NCI-H1105 (cell line): ENCODE measurements at regions not wholly inside any gene's neighbourhood (a gene's known extent, or its start where the extent isn't known, plus 50 kb on each side); places are given as distances from the start of the nearest gene placed in this dataset.

ENCODE experiments used
- DNase-seq: peaks from one replicate; lab custom pipeline; 2025; lab: John Stamatoyannopoulos, UW

GRCh38 chr2:158006961-158007719 lies 94.5 kb upstream of the UPP2 start:
- no peak for DNase-seq

DNA sequence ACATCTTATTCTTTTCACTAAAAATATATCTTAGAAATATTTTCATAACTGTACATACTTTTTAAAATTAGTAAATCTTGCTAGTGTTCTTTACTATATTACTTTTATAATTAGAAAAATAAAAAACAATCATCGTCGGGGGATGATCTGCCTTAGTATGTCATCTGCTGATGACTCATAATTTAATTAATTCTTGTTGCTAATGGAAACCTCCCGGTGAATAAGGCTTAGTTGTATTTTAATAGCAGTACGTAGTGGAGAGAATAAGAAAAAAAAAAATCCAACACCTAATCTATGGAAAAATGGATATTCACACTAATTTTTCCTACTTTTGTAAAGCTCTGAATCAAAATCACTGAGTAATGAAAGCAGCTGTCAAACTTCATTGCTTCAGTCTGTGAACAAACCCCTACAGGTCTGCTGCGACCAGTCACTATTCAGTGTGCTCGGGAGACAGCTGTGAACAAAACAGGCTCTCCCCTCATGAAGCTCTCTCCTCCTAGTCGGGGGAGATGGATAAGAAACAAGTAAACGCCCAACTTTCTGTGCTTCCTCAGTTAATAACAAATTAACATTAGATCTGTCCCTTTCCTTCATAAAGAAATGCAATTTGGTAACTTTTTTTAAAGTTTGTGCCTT lies 97.4 kb upstream of the UPP2 start:
- DNase-seq = no peak

DNA sequence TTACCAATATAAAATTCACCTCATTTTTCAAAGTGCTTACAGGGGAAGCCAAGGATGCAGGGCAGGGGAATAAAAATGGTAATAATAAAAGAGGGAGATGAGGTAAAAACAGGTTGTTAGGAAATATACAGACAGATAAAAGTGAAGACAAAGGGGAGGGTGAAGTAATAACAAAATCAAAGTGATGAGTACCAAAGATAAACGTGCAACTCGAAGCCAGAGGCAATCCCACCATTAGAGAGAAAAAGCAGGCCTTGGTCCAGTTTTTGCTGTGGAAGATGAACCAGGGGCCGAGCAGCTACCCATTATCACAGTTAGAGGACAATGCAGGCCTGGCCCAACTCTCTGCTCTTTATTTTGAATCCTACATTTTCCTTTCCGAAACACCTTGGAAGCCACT lies 99.6 kb upstream of the UPP2 start:
- no peak for DNase-seq

DNA sequence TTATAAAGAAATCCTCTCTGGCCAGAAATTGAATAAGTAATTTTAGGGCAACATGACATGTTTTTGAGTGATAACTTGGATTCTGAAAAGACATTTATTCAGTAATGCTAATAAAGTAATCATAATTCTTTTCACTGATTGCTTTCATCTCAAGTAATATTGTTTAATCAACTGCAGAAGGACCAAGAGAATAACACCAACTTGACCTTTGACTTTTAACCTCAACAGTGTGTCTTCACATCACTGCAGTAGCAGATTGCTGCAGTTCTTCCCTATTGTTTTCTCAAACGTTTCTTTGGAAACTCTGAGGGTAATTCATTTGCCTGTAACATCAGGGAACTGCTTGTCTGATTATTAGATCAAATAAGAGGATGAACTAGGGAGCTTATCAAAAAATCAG lies 104.9 kb upstream of the UPP2 start:
- DNase-seq = no peak

- no peak for DNase-seq
Measured at GRCh38 chr2:157995117-157995516, 106.6 kb upstream of the UPP2 start.

GRCh38 chr2:157991932-157992331 lies 109.7 kb upstream of the UPP2 start:
- no peak for DNase-seq

DNA sequence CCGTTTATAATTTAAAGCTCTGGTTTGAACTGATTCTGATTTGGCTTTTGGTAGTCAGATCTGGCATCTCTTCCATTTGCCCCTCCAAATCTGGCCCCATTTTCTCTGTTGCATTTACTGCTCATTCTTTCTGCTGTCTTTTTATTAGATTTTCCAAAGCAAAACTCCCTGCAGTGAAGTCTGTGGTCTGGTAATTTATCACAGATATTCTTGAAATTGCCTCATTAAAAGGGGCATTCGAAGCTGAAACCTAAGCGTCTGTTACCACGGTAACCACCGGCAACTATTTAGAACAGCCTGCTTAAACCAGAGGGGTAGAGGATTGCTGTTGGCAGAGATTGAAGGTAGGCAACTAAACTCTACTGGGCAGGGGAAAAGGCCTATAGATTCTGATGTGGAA lies 111.5 kb upstream of the UPP2 start:
- peak; percentile 6 for DNase-seq

- no peak for DNase-seq
Measured at GRCh38 chr2:157989227-157989626, 112.4 kb upstream of the UPP2 start.

GRCh38 chr2:157986761-157987160 lies 110.6 kb upstream of the ACVR1 start:
- no peak for DNase-seq

- DNase-seq = no peak
Measured at GRCh38 chr2:157984866-157985265, 108.7 kb upstream of the ACVR1 start.

DNA sequence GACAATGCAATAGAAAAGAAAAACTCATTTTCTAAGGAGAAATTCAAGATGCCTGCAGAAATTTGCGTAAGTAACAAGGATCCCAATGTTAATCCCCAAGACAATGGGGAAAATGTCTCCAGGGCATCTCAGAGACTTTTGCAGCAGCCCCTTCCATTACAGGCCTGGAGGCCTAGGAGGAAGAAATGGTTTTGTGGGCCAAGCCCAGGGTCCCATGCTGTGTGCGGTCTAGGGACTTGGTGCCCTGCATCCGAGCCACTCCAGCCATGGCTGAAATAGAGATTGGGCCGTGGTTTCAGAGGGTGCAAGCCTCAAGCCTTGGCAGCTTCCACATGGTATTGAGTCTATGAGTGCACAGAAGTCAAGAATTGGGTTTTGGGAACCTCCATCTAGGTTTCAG lies 103.9 kb upstream of the ACVR1 start:
- DNase-seq = no peak

DNA sequence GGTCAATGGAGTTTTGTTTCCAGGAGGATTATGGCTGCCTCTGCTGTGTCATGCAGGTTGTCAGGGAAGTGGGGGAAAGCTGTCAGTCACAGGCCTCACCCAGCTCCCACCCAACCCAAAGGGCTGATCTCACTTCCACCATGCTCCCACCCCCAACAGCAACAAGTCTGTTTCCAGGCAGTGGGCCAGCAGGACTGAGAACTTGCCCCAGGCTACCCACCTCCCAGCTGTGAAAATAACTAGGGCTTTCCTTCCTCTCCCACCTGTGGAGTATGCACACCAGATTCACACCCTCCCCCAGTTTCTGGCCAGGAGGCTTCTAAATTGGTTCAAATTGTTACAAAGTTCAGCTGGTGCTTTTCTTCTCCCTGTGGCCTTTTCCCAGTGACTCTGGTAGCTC lies 95.6 kb upstream of the ACVR1 start:
- DNase-seq = no peak

DNA sequence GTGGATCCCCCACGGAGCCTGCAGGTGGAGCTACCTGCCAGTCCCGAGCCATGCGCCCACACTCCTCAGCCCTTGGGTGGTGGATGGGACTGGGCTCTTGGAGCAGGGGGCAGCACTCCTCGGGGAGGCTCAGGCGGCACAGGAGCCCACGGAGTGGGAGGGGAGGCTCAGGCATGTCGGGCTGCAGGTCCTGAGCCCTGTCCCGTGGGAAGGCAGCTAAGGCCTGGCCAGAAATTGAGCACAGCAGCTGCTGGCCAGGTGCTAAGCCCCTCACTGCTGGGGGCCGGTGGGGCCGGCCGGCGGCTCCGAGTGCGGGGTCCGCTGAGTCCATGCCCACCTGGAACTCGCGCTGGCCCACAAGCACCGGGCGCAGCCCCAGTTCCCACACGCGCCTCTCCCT lies 91.7 kb upstream of the ACVR1 start:
- DNase-seq = no peak

DNA sequence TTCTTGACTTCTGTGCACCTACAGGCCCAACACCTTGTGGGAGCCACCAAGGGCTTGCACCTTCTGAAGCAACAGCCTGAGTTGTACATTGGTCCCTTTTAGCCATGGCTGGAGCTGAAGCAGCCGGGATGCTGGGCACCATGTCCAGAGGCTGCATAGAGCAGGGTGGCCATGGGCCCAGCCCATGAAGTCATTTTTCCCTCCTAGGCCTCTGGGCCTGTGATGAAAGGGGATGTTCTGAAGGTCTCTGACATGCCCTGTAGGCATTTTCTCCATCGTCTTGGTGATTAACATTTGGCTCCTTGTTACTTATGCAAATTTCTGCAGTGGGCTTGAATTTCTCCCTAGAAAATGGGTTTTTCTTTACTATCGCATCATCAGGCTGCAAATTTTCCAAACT lies 83.1 kb upstream of the ACVR1 start:
- no peak for DNase-seq

GRCh38 chr2:157957596-157957995 lies 81.5 kb upstream of the ACVR1 start:
- no peak for DNase-seq

GRCh38 chr2:157952558-157952957 lies 76.4 kb upstream of the ACVR1 start:
- no peak for DNase-seq

DNA sequence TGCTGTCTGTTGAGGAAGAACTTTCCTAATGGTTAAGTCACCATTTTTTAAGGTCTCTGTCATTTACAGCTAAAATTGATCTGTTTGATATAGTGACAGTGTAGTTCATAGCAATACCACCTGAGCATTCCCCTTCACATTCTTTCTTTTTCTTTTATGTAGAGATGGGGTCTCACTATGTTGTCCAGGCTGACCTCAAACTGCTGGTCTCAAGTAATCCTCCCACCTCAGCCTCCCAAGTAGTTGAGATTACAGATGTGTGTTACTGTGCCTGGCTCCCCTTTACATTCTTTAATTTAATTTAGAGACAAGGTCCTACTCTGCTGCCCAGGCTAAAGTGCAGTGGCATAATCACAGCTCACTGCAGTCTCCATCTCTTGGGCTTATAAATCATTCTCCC lies 72.7 kb upstream of the ACVR1 start:
- no peak for DNase-seq

DNA sequence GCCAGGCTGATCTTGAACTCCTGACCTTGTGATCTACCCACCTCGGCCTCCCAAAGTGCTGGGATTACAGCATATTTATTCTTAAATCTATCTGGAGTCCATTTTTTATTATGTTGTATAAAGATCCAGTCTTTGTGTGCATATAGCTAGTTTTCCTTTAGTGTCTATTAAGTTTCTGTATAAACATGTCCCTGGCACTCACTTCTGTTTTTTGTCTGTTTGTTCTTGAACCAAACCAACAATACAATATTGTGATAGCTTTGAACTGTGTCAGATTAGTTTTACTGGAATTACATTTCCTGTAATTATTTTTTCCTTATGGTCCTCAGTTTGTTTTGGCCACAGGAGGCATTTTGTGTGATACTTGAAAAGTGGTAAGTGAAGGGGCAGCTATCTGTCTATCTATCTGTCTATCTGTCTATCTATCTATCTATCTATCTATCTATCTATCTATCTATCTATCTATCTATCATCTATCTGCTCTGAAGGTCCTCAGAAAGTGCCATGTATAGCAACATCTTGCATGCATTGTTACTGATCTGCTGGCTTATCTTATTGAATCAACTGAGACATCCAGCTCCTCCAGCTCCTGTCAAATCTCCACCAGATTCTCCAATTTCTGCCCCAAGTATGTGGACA lies 70.9 kb upstream of the ACVR1 start:
- DNase-seq = no peak

DNA sequence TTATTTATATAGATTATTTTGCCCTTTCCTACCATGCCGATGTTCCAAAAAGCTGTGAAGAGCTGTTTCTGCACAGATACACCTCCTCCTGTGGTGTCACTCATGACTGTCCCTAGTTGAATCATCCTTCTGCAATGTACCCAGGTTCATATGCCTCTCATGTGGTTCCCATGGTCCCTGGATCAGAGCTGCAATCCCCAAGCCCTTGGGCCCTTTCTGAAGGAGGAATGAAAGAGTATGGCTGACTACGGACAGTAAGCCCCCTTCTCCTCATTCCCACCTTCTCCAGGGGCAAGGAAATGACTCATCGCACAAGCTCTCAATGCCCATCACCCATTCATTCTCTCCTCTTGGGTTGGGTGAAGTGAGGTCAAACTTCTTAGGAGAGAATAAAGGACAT lies 63.9 kb upstream of the ACVR1 start:
- DNase-seq = no peak

- DNase-seq = no peak
Measured at GRCh38 chr2:157938556-157938955, 62.4 kb upstream of the ACVR1 start.

DNA sequence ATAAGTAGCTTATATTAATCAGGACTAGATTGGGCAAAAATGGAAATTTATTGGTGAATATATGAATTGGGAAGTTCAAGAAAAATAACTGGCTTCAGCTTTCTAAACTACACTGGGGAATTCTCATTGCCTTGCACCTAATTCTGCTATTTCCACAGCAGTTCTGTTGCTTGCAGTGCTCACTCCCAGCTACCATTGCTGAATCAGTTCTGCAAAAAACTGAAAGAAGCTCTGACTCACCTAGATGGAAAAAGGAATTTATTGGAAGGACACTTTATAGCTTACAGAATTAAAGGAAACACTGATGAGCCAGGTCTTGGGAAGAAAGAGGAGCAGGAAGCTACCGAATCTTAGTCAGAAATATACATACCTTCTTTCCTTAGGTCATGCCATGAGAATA lies 60.3 kb upstream of the ACVR1 start:
- DNase-seq = no peak

- no peak for DNase-seq
Measured at GRCh38 chr2:157935378-157935906, 59.3 kb upstream of the ACVR1 start.

- DNase-seq = no peak
Measured at GRCh38 chr2:157934684-157935377, 58.7 kb upstream of the ACVR1 start.
